ENCODE measurements at regions not wholly inside any gene's neighbourhood (a gene's known extent, or its start where the extent isn't known, plus 50 kb on each side); places are given as distances from the start of the nearest gene placed in this dataset.

DNA sequence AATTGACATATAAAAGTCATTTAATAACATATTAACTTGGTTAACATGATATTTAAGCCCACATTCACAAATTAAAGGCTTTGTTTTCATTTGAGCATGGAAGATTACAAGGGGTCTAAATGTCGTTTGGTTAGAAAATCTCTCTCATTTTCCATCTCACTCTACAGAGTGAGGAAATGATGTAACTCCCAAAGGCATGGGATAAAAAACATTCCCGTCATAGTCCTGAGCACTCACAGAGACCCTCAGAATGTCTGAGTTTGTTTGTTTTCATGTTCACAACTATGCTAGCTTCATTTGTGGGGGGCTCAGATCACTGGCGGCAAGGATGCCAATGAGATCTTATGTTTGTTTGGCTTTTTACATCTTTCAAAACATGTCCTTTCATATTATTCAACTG lies 307.5 kb downstream of the TBC1D4 start:
- TF ChIP-seq POLR2AphosphoS5 (IDR thresholded peaks at IDR 0.05; ENCODE audit: control insufficient read depth, insufficient read depth, low read depth, low read length) (no peak), ETV6 (IDR thresholded peaks at IDR 0.05; ENCODE audit: borderline replicate concordance in 1 of 2, low read depth in 2 of 2, low read length in 1 of 2) (no peak), ETV6 (CRISPR knock-in tag; IDR thresholded peaks at IDR 0.05; ENCODE audit: borderline replicate concordance) (no peak), HES1 (IDR thresholded peaks at IDR 0.05; ENCODE audit: low read depth) (no peak), RFX5 (IDR thresholded peaks at IDR 0.05; ENCODE audit: low read depth, low read length) (no peak), EP300 (IDR thresholded peaks at IDR 0.05; ENCODE audit: low read length) (no peak), ATF7 (IDR thresholded peaks at IDR 0.05) (no peak), HDAC3 (IDR thresholded peaks at IDR 0.05; ENCODE audit: borderline replicate concordance, partially characterized antibody) (no peak), SRF (CRISPR knock-in tag; IDR thresholded peaks at IDR 0.05) (no peak), TEAD1 (CRISPR knock-in tag; IDR thresholded peaks at IDR 0.05) (no peak), HSF4 (CRISPR knock-in tag; IDR thresholded peaks at IDR 0.05; ENCODE audit: borderline replicate concordance) (no peak), SIRT6 (IDR thresholded peaks at IDR 0.05; ENCODE audit: low read depth, low read length) (no peak)

Data from K562 (cell line).